HG02623 (cell line): ENCODE measurements at regions not wholly inside any gene's neighbourhood (a gene's known extent, or its start where the extent isn't known, plus 50 kb on each side); places are given as distances from the start of the nearest gene placed in this dataset.

Source experiments
- ATAC-seq: cut with Tn5 transposase; IDR thresholded peaks from one replicate; pipeline ENCODE4 v1.9.1; 2021; ENCODE audit warnings: moderate library complexity; ENCODE audit not compliant: unreplicated experiment

- ATAC-seq = no peak
Measured at GRCh38 chr21:27094184-27094948, 127.5 kb upstream of the ADAMTS5 start.

GRCh38 chr21:27086630-27087029, 119.7 kb upstream of the ADAMTS5 start:
- no peak for ATAC-seq

GRCh38 chr21:27086186-27086585, 119.3 kb upstream of the ADAMTS5 start:
- no peak for ATAC-seq

GRCh38 chr21:27085387-27085786, 118.5 kb upstream of the ADAMTS5 start:
- no peak for ATAC-seq

- ATAC-seq = no peak
Measured at GRCh38 chr21:27083144-27083543, 116.3 kb upstream of the ADAMTS5 start.

- ATAC-seq = no peak
Measured at GRCh38 chr21:27082431-27083010, 115.6 kb upstream of the ADAMTS5 start.

GRCh38 chr21:27079636-27080240, 112.8 kb upstream of the ADAMTS5 start:
- ATAC-seq = no peak

- no peak for ATAC-seq
Measured at GRCh38 chr21:27078915-27079314, 112.0 kb upstream of the ADAMTS5 start.

GRCh38 chr21:27077501-27077900, 110.6 kb upstream of the ADAMTS5 start:
- no peak for ATAC-seq

GRCh38 chr21:27076025-27076424, 109.1 kb upstream of the ADAMTS5 start:
- ATAC-seq = no peak

GRCh38 chr21:27070861-27071670, 104.2 kb upstream of the ADAMTS5 start:
- ATAC-seq = no peak

- no peak for ATAC-seq
Measured at GRCh38 chr21:27068811-27069210, 101.9 kb upstream of the ADAMTS5 start.

- ATAC-seq = no peak
Measured at GRCh38 chr21:27067226-27067625, 100.3 kb upstream of the ADAMTS5 start.

GRCh38 chr21:27062443-27062842, 95.6 kb upstream of the ADAMTS5 start:
- no peak for ATAC-seq

GRCh38 chr21:27061770-27062169, 94.9 kb upstream of the ADAMTS5 start:
- ATAC-seq = no peak

- ATAC-seq = no peak
Measured at GRCh38 chr21:27060190-27060589, 93.3 kb upstream of the ADAMTS5 start.

GRCh38 chr21:27058673-27059605, 92.1 kb upstream of the ADAMTS5 start:
- ATAC-seq = no peak

- ATAC-seq = no peak
Measured at GRCh38 chr21:27057997-27058396, 91.1 kb upstream of the ADAMTS5 start.

- ATAC-seq = no peak
Measured at GRCh38 chr21:27047658-27048314, 80.9 kb upstream of the ADAMTS5 start.

- ATAC-seq = no peak
Measured at GRCh38 chr21:27047283-27047657, 80.4 kb upstream of the ADAMTS5 start.
